ENCODE measurements at regions not wholly inside any gene's neighbourhood (a gene's known extent, or its start where the extent isn't known, plus 50 kb on each side); places are given as distances from the start of the nearest gene placed in this dataset.

- TF ChIP-seq CTCF (IDR thresholded peaks at IDR 0.05 in 4 of 5, conservative IDR thresholded peaks at IDR 0.05 in 1 of 5) (no peak), POLR2A (IDR thresholded peaks at IDR 0.05) (no peak)
Measured at GRCh38 chr4:13236485-13236884, 247.7 kb downstream of the RAB28 start.
